DND-41 (cell line): ENCODE measurements at regions not wholly inside any gene's neighbourhood (a gene's known extent, or its start where the extent isn't known, plus 50 kb on each side); places are given as distances from the start of the nearest gene placed in this dataset.

Source experiments
- ATAC-seq: fragments of 200-7000 bp; cut with Tn5 transposase; 3 replicates; pipeline ENCODE4 v1.9.1; 2021; ENCODE audit warnings: low read depth; ENCODE audit not compliant: insufficient read depth
- DNase-seq: peaks from one replicate; pipeline ENCODE4 v3.0.0-alpha.2; 2020
- H2AFZ ChIP-seq: 2 replicates; pipeline ENCODE4 v1.6.0; 2012; ENCODE audit warnings: low read depth, low read length
- H3K27ac ChIP-seq: 2 replicates; pipeline ENCODE4 v1.5.1; 2012; ENCODE audit warnings: low read length, inconsistent platforms
- H3K27me3 ChIP-seq: fragments of 200-600 bp; sonication (generic); 2 replicates; pipeline ENCODE4 v1.6.0; 2012; ENCODE audit warnings: low read length, mild to moderate bottlenecking, inconsistent platforms; ENCODE audit not compliant: insufficient read depth, poor library complexity
- H3K36me3 ChIP-seq: 2 replicates; pipeline ENCODE4 v1.5.1; 2012; ENCODE audit warnings: low read length, inconsistent platforms; ENCODE audit not compliant: insufficient read depth
- H3K4me1 ChIP-seq: 2 replicates; pipeline ENCODE4 v1.5.1; 2012; ENCODE audit warnings: mild to moderate bottlenecking, low read length; ENCODE audit not compliant: insufficient read depth
- H3K4me2 ChIP-seq: 2 replicates; pipeline ENCODE4 v1.6.0; 2012; ENCODE audit warnings: mild to moderate bottlenecking, moderate library complexity, low read length, inconsistent platforms; ENCODE audit not compliant: insufficient read depth
- H3K4me3 ChIP-seq, 2 experiments: fragments of 200-600 bp in 1 of 2; shearing (Covaris generic) in 1 of 2; 2 replicates each; pipeline ENCODE4 v1.5.1; 2012 to 2016; ENCODE audit warnings: inconsistent platforms in 2 of 2, low read length in 2 of 2, mild to moderate bottlenecking in 2 of 2, low read depth in 1 of 2, moderate library complexity in 1 of 2
- H3K79me2 ChIP-seq: 2 replicates; pipeline ENCODE4 v1.6.0; 2012; ENCODE audit warnings: low read length, inconsistent platforms; ENCODE audit not compliant: insufficient read depth
- H3K9ac ChIP-seq: 2 replicates; pipeline ENCODE4 v1.6.0; 2012; ENCODE audit warnings: low read depth, mild to moderate bottlenecking, inconsistent platforms, low read length, moderate library complexity
- H3K9me3 ChIP-seq: 2 replicates; pipeline ENCODE4 v1.5.1; 2012; ENCODE audit warnings: low read length, moderate library complexity, mild to moderate bottlenecking, inconsistent platforms; ENCODE audit not compliant: insufficient read depth, severe bottlenecking
- H4K20me1 ChIP-seq: 2 replicates; pipeline ENCODE4 v1.6.0; 2012; ENCODE audit warnings: low read length; ENCODE audit not compliant: insufficient read depth
- EZH2 ChIP-seq: IDR thresholded peaks from 3 replicates; pipeline ENCODE4 v1.6.1; 2012; ENCODE audit warnings: borderline replicate concordance, low read depth, mild to moderate bottlenecking, moderate library complexity, low read length, inconsistent platforms; ENCODE audit not compliant: severe bottlenecking
- TF ChIP-seq, protein P1 (sequence below): IDR thresholded peaks from 2 replicates; pipeline ENCODE4 v1.5.1; 2012; ENCODE audit warnings: borderline replicate concordance, low read length, moderate library complexity, mild to moderate bottlenecking; ENCODE audit not compliant: poor library complexity, severe bottlenecking; ENCODE audit errors: extremely low read depth

DNA sequence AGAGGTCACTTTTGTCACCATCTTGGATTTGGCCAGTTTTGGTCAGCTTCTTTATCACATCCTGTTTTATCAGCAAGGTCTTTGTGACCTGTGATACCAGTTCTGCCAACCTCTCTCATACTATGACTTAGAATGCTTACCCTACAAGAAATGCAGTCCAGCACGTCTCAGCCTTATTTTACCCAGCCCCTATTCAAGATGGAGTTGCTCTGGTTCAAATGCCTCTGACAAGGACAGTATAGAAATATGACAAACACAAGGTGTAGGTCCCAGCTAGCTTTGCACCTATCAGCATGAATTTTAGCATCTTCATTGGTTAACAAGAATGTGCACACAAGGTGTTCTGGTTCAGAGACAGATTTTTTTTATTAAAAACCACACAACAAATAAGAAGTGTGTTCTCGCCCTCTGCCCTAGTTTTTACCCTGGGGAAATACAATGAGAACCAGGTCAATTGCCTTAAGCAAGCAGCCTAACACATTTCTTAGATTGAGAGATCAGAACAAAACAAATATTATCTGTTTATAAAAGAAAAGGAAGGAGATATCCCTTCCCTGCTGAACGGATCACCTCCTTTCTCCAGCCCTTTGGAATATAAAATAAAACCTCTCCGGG is 962.3 kb upstream of the PRKX start:
- H3K27ac ChIP-seq: no peak overlapping the region
- H3K36me3 ChIP-seq: no peaks in the 10 kb centered on the region
- TF ChIP-seq, protein P1, sequence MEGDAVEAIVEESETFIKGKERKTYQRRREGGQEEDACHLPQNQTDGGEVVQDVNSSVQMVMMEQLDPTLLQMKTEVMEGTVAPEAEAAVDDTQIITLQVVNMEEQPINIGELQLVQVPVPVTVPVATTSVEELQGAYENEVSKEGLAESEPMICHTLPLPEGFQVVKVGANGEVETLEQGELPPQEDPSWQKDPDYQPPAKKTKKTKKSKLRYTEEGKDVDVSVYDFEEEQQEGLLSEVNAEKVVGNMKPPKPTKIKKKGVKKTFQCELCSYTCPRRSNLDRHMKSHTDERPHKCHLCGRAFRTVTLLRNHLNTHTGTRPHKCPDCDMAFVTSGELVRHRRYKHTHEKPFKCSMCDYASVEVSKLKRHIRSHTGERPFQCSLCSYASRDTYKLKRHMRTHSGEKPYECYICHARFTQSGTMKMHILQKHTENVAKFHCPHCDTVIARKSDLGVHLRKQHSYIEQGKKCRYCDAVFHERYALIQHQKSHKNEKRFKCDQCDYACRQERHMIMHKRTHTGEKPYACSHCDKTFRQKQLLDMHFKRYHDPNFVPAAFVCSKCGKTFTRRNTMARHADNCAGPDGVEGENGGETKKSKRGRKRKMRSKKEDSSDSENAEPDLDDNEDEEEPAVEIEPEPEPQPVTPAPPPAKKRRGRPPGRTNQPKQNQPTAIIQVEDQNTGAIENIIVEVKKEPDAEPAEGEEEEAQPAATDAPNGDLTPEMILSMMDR: no peak
- no peak for TF ChIP-seq EZH2
- DNase-seq (no peak), ATAC-seq (no peak)
- H3K9me3 ChIP-seq: no peaks in the 10 kb centered on the region
- H3K79me2 ChIP-seq: no peaks in the 10 kb centered on the region
- no peaks in the 10 kb centered on the region for H3K27me3 ChIP-seq
- no peak overlapping the region for H2AFZ ChIP-seq
- H3K4me3 ChIP-seq: no peak overlapping the region
- H3K4me1 ChIP-seq: no peaks in the 10 kb centered on the region
- no peak overlapping the region for H3K4me2 ChIP-seq
- H4K20me1 ChIP-seq: no peaks in the 10 kb centered on the region
- H3K9ac ChIP-seq: no peak overlapping the region

DNA sequence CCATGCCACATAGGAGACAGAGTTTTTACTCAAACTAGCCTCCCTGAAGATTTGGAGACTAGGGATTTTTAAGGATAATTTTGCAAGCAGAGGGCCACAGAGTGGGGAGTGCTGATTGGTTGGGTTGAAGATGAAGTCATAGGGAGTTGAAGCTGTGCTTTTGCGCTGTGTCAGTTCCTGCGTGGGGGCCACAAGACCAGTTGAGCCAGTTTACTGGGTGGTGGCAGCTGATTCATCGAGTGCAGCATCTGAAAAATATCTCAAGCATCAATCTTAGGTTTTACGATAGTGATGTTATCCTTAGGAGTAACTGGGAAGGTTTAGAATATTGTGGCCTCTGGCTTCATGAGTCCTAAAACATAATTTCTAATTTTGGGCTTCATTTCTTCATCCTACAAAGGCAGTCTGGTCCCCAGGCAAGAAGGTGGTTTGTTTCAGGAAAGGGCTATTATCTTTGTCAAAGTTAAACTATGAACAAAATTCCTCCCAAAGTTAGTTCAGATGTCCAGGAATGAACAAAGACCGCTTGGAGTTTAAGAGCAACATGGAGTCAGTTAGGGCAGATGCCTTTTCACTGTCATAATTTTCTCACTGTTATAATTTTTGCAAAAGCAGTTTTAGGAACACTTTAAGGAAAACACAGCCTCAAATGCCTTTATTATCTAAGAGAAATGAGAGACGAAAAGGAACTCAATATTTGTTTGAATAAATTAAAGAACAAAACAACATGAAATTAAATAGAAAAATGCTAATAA is 960.8 kb upstream of the PRKX start:
- DNase-seq (no peak), ATAC-seq (no peak)
- Histone ChIP-seq H3K4me3 (no peak overlapping the region), H2AFZ (no peak overlapping the region), H3K4me1 (no peaks in the 10 kb centered on the region), H3K9me3 (no peaks in the 10 kb centered on the region), H3K27ac (no peak overlapping the region), H4K20me1 (no peaks in the 10 kb centered on the region), H3K9ac (no peak overlapping the region), H3K79me2 (no peaks in the 10 kb centered on the region), H3K27me3 (no peaks in the 10 kb centered on the region), H3K36me3 (no peaks in the 10 kb centered on the region), H3K4me2 (no peak overlapping the region)
- TF ChIP-seq, protein P1: no peak
- TF ChIP-seq EZH2: no peak

DNA sequence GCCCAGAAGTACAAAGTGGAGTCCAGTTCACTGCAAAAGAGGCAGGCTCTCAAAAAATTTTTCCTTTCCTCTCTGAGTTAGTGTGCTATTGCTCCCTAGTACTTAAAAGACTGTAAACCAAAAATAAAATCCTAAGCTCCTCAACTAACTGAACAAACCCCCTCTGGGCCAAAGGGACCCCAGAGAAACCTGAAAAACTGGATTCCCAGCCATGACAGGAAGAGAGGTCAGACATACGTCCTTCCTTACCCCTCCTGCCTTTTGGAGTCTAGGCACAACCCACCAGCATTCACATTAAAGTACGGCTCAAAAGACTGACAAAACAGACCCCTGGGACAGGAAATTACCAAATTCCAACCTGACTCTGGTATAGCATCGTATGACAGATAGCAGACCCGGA is 957.9 kb upstream of the PRKX start:
- H3K27ac ChIP-seq: no peak overlapping the region
- H3K4me2 ChIP-seq: no peak overlapping the region
- H3K9ac ChIP-seq: no peak overlapping the region
- DNase-seq: no peak
- H3K4me1 ChIP-seq: no peaks in the 10 kb centered on the region
- no peaks in the 10 kb centered on the region for H4K20me1 ChIP-seq
- H3K36me3 ChIP-seq: no peaks in the 10 kb centered on the region
- H3K4me3 ChIP-seq: no peak overlapping the region
- H2AFZ ChIP-seq: no peak overlapping the region
- no peak for TF ChIP-seq EZH2
- TF ChIP-seq, protein P1: no peak
- H3K79me2 ChIP-seq: no peaks in the 10 kb centered on the region
- no peak for ATAC-seq
- H3K27me3 ChIP-seq: no peaks in the 10 kb centered on the region
- no peaks in the 10 kb centered on the region for H3K9me3 ChIP-seq
